ENCODE measurements at regions not wholly inside any gene's neighbourhood (a gene's known extent, or its start where the extent isn't known, plus 50 kb on each side); places are given as distances from the start of the nearest gene placed in this dataset.

DNA sequence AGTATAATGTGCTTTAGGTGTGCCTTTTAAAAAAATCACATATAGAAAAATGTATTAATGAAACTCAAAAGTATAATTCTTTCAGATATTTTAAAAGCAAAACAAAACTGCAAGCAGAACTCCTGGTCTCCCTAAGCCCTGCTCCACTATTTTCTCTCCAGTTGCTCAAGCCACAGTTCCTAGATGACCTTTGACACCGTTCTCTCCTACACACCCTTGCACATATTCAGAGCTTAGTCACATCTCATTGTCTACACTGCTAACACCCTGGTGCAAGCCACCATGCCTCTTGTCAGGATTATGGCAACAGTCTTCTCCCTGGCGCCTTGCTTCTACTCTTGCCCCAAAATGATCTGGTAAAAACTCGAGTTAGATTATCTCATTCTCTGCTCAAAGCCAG, 50.2 kb upstream of the ROR1 start:
- TF ChIP-seq ZNF274 (IDR thresholded peaks at IDR 0.05; ENCODE audit: low read depth, low read length) (no peak), YY1 (IDR thresholded peaks at IDR 0.05; ENCODE audit: insufficient read depth, insufficient read length) (no peak)
